Neural progenitor cell (in vitro differentiated cells): ENCODE measurements at regions not wholly inside any gene's neighbourhood (a gene's known extent, or its start where the extent isn't known, plus 50 kb on each side); places are given as distances from the start of the nearest gene placed in this dataset.
"Not testable (repeated sequence)": the region's sequence is repeated elsewhere in the genome, so short reads cannot be mapped to it uniquely, and the experiment has no call there.

Experiments used
- DNase-seq: peaks from one replicate; pipeline ENCODE4 v3.0.0-alpha.2; 2016; ENCODE audit warnings: low spot score
- H2AFZ ChIP-seq: fragments of 200-600 bp; sonication (generic); replicated peaks from 2 replicates; pipeline ENCODE4 v1.6.1; 2016; ENCODE audit warnings: antibody characterized with exemption
- H3F3A ChIP-seq: fragments of 200-600 bp; sonication (generic); 2 replicates; pipeline ENCODE4 v1.6.1; 2016; ENCODE audit warnings: antibody characterized with exemption, low read depth
- H3K27ac ChIP-seq: fragments of 200-600 bp; sonication (generic); 2 replicates; pipeline ENCODE4 v1.5.1; 2016; ENCODE audit warnings: mild to moderate bottlenecking
- H3K27me3 ChIP-seq: fragments of 200-600 bp; sonication (generic); 2 replicates; pipeline ENCODE4 v1.6.1; 2016; ENCODE audit warnings: mild to moderate bottlenecking, moderate library complexity
- H3K36me3 ChIP-seq: fragments of 200-600 bp; sonication (generic); 2 replicates; pipeline ENCODE4 v1.5.1; 2016
- H3K4me1 ChIP-seq: fragments of 200-600 bp; sonication (generic); 2 replicates; pipeline ENCODE4 v1.6.1; 2016; ENCODE audit warnings: mixed run types
- H3K4me2 ChIP-seq: fragments of 200-600 bp; sonication (generic); 2 replicates; pipeline ENCODE4 v1.6.1; 2016
- H3K4me3 ChIP-seq: fragments of 200-600 bp; sonication (generic); 2 replicates; pipeline ENCODE4 v1.5.1; 2016
- H3K79me2 ChIP-seq: fragments of 200-600 bp; sonication (generic); 2 replicates; pipeline ENCODE4 v1.6.1; 2016; ENCODE audit warnings: low read depth
- H3K9ac ChIP-seq: fragments of 200-600 bp; sonication (generic); 2 replicates; pipeline ENCODE4 v1.6.1; 2016
- H3K9me3 ChIP-seq: fragments of 200-600 bp; sonication (generic); 2 replicates; pipeline ENCODE4 v1.5.1; 2016; ENCODE audit warnings: low read depth
- H4K20me1 ChIP-seq: fragments of 200-600 bp; sonication (generic); 2 replicates; pipeline ENCODE4 v1.6.1; 2016; ENCODE audit warnings: low read depth
- H3K27ac Mint-ChIP-seq: 3 replicates; pipeline ENCODE4 v1.8.0; 2021; ENCODE audit warnings: mixed read lengths
- H3K27me3 Mint-ChIP-seq: 2 replicates; pipeline ENCODE4 v1.8.0; 2022; ENCODE audit warnings: low read depth, mild to moderate bottlenecking, inconsistent platforms, moderate library complexity, mixed read lengths; ENCODE audit not compliant: insufficient read depth
- H3K36me3 Mint-ChIP-seq: 3 replicates; pipeline ENCODE4 v1.8.0; 2021; ENCODE audit warnings: mixed read lengths
- H3K4me1 Mint-ChIP-seq: 3 replicates; pipeline ENCODE4 v1.8.0; 2021; ENCODE audit warnings: mixed read lengths
- H3K4me3 Mint-ChIP-seq: 3 replicates; pipeline ENCODE4 v1.8.0; 2021; ENCODE audit warnings: mild to moderate bottlenecking, moderate library complexity, mixed read lengths
- H3K9me3 Mint-ChIP-seq: 3 replicates; pipeline ENCODE4 v1.8.0; 2020; ENCODE audit warnings: mixed read lengths
- CTCF ChIP-seq: fragments of 200-600 bp; sonication (generic); IDR thresholded peaks from 2 replicates; pipeline ENCODE4 v1.5.1; 2017; ENCODE audit warnings: antibody characterized with exemption, mild to moderate bottlenecking
- EZH2 ChIP-seq: fragments of 200-600 bp; sonication (generic); IDR thresholded peaks from 2 replicates; pipeline ENCODE4 v1.6.1; 2017; ENCODE audit warnings: antibody characterized with exemption, mild to moderate bottlenecking, moderate library complexity
- EZH2phosphoT487 ChIP-seq: fragments of 200-600 bp; sonication (generic); IDR thresholded peaks from 2 replicates; pipeline ENCODE4 v1.6.1; 2017; ENCODE audit warnings: antibody characterized with exemption

GRCh38 chr11:38900211-38900610 is 2302.2 kb upstream of the RAG2 start:
- H3K4me2 ChIP-seq: no peak overlapping the region
- Mint-ChIP-seq H3K4me3 (no peak overlapping the region), H3K4me1 (peaks cover 4% of the 10 kb centered on the region), H3K27me3 (no peaks in the 10 kb centered on the region), H3K27ac (no peak overlapping the region), H3K9me3 (no peaks in the 10 kb centered on the region), H3K36me3 (no peaks in the 10 kb centered on the region)
- no peak overlapping the region for H3K4me3 ChIP-seq
- H3K9ac ChIP-seq: no peak overlapping the region
- no peaks in the 10 kb centered on the region for H3F3A ChIP-seq
- no peaks in the 10 kb centered on the region for H4K20me1 ChIP-seq
- H2AFZ ChIP-seq: peak overlapping the region; percentile 73
- peak; percentile 5 for DNase-seq
- H3K9me3 ChIP-seq: no peaks in the 10 kb centered on the region
- H3K79me2 ChIP-seq: no peaks in the 10 kb centered on the region
- TF ChIP-seq EZH2phosphoT487 (no peak), CTCF (no peak), EZH2 (no peak)
- H3K36me3 ChIP-seq: no peaks in the 10 kb centered on the region
- peaks cover 8% of the 10 kb centered on the region for H3K4me1 ChIP-seq
- no peaks in the 10 kb centered on the region for H3K27me3 ChIP-seq
- H3K27ac ChIP-seq: no peak overlapping the region

- not testable (repeated sequence) for H3K9ac ChIP-seq, H4K20me1 ChIP-seq, DNase-seq, H3K4me1 Mint-ChIP-seq, H3K79me2 ChIP-seq, H3K9me3 ChIP-seq, H3F3A ChIP-seq, H2AFZ ChIP-seq, H3K27ac Mint-ChIP-seq, H3K4me1 ChIP-seq, H3K27ac ChIP-seq, H3K27me3 Mint-ChIP-seq, H3K4me3 Mint-ChIP-seq, H3K36me3 ChIP-seq, H3K9me3 Mint-ChIP-seq, H3K27me3 ChIP-seq, H3K36me3 Mint-ChIP-seq, H3K4me2 ChIP-seq, H3K4me3 ChIP-seq
Measured at GRCh38 chr11:38894201-38894600, 2296.2 kb upstream of the RAG2 start.

GRCh38 chr11:38884145-38884865 is 2286.3 kb upstream of the RAG2 start:
- Histone ChIP-seq H3F3A (no peaks in the 10 kb centered on the region), H3K4me1 (no peaks in the 10 kb centered on the region), H2AFZ (no peak overlapping the region), H3K36me3 (no peaks in the 10 kb centered on the region), H3K27me3 (no peaks in the 10 kb centered on the region), H3K9me3 (no peaks in the 10 kb centered on the region), H3K9ac (no peak overlapping the region), H3K4me2 (no peak overlapping the region), H3K4me3 (no peak overlapping the region), H4K20me1 (no peaks in the 10 kb centered on the region), H3K27ac (no peak overlapping the region), H3K79me2 (no peaks in the 10 kb centered on the region)
- H3K9me3 Mint-ChIP-seq: no peaks in the 10 kb centered on the region
- no peaks in the 10 kb centered on the region for H3K36me3 Mint-ChIP-seq
- H3K27me3 Mint-ChIP-seq: no peaks in the 10 kb centered on the region
- DNase-seq: no peak
- H3K4me1 Mint-ChIP-seq: no peaks in the 10 kb centered on the region
- TF ChIP-seq CTCF: no peak
- H3K4me3 Mint-ChIP-seq: no peak overlapping the region
- no peak overlapping the region for H3K27ac Mint-ChIP-seq

- Histone ChIP-seq H3K79me2 (no peaks in the 10 kb centered on the region), H4K20me1 (no peaks in the 10 kb centered on the region)
Measured at GRCh38 chr11:38867338-38867737, 2269.3 kb upstream of the RAG2 start.

More at GRCh38 chr11:38867338-38867737, 2269.3 kb upstream of the RAG2 start:
- peaks cover 2% of the 10 kb centered on the region for H3K27me3 Mint-ChIP-seq
- H3K36me3 Mint-ChIP-seq: no peaks in the 10 kb centered on the region
- no peak overlapping the region for H3K4me3 Mint-ChIP-seq
- no peak for DNase-seq
- H3K4me1 Mint-ChIP-seq: no peaks in the 10 kb centered on the region
- Histone ChIP-seq H3K27ac (no peak overlapping the region), H3K4me1 (no peaks in the 10 kb centered on the region), H3K9me3 (no peaks in the 10 kb centered on the region), H3K36me3 (no peaks in the 10 kb centered on the region), H3K27me3 (no peaks in the 10 kb centered on the region), H3K9ac (no peak overlapping the region), H3F3A (no peaks in the 10 kb centered on the region), H3K4me2 (no peak overlapping the region), H3K4me3 (no peak overlapping the region), H2AFZ (peak overlapping the region; percentile 26)
- peaks cover 18% of the 10 kb centered on the region for H3K9me3 Mint-ChIP-seq
- TF ChIP-seq CTCF (no peak), EZH2phosphoT487 (no peak), EZH2 (no peak)
- H3K27ac Mint-ChIP-seq: no peak overlapping the region
